HG03280 (cell line): ENCODE measurements at regions not wholly inside any gene's neighbourhood (a gene's known extent, or its start where the extent isn't known, plus 50 kb on each side); places are given as distances from the start of the nearest gene placed in this dataset.

ENCODE experiments used
- ATAC-seq: cut with Tn5 transposase; IDR thresholded peaks from one replicate; pipeline ENCODE4 v1.9.1; 2021; ENCODE audit warnings: mild to moderate bottlenecking, moderate library complexity; ENCODE audit not compliant: unreplicated experiment

DNA sequence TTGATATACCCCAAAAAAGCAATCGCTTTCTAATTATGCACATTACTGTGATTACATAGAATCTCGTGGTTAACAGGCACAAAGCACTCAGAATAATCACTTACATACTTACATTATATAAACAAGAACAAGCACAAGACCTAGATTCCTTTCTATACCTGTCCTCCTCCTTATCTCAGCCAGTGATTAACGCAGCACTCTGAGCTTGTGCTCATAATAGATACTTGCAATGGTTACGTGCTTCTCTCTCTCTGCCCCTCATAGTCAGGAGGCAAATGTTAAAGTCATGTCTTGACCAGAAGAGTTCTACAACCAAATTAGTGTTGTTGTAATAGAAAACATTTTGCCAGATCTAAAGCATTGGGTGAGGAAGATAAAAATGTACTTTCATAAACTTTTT lies 342.2 kb upstream of the PKDCC start:
- ATAC-seq = no peak

DNA sequence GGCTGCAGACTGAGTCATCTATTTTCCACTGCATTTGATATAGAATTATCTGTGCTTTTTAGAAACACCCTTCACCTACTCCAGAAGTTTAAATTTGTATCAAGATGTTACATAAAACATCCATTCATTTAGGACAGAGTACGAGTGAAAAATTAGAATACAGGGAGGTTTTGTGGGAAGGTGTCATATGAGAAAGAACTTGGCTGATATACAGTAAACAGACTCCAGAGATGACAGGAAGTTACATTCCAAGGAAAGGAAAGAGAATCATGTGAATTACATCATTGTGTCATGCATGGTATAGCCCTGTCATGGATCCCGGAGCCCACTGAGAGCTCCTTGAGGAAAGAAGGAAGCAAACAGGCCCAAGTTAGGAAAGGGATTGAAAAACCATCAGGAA lies 341.5 kb upstream of the PKDCC start:
- no peak for ATAC-seq

DNA sequence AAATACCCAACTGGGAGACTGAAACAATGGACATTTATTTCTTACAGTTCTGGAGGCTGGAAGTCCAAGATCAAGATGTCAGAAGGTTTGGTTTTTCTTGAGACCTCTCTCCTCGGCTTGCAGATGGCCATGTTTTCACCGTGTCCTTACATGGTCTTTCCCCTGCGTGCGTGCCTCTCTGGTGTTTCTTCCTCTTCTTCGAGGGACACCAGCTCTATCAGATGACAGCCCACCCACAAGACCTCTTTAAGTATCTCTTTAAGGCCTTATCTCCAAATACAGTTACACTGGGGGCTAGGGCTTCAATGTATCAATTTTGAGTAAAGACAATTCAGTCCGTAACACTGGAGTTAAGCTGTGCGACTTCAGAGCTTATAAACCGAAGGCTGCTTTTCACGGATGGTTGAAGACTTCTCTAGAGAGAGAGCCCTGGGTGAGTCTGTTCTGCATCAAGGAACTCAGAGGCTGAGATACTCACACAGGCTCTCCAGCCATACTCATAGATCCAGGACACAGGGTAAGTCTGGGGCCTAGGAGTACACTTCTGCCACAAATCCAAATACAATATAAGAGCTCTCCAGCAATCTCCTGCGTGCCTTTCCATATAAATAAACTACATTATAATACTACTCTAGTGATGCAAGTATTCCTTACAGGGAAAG lies 339.9 kb upstream of the PKDCC start:
- no peak for ATAC-seq

DNA sequence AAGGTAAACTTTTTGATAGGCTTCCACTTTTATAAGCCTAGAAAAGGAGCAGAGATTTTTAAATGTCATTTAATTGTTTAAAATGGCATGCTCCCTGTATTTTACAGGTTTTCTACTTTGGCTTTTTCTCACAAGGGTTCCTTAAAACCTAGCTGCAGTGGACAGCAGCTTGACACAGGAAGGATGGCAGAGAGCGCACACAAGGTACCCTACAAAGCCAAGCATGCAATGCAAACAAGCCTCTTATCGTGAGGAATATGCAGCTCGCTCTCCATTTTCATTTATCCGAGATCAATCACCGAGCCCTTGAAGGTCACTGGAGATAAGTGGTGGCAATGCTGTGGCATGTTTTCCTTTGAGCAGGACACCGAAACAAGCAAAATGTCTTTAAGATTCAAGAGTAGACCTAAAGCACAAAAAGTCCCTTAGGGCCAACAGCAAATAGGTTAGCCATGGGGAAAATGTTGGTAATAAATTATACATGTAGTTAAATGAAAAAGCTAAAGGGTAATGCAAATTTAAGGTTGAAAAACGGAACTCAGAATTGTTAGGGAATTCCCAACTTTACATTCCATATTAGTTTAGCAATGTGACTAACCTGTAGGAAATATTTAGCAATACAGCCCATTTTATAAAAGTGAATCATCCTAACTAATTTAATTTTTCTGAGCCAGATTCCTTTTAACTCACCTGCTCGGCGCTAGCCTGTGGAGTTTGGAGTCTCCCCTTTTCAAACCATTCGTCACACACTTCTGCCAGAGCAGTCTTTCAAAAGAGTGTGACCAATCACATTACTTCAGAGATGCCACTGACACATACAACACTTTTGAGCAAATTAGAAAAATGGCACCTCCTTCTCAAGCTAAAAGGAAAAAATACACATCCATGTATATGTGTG lies 337.9 kb upstream of the PKDCC start:
- no peak for ATAC-seq

DNA sequence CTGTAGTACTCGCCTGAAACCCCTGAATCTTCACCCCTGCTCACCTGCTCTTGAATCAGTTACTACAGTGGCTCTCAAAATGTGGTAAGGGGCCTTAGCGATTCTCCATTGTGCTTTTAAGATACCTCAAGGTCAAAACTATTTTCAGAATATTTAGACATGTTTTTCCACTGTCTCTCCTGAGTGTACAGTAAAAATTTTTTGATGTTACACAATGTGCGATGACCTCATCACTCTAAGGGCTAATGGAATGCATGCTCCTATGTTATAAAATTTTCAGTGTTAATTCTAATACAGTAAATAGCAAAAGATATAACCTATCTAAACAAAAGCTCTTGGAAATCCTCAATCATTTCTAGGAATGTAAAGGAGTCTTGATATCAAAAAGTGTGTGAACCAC lies 336.9 kb upstream of the PKDCC start:
- ATAC-seq = no peak

DNA sequence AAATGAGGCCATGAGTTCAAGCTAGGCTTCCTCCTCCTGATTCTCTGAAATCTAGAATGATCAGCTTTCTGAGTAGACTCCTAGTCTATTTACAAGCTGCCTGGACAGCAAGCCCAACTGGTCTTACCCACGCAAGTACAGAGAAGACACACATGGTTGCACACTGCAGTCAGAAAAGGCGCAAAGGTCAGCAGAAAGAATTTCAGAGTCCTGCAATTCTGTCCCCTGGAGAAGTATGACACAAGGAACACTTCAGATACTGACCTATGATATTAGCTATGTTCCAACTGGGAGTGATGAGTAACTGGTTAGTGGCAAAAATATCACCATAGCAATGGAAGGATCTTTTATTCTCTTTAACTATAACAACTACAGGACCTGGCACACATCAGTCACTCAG lies 336.1 kb upstream of the PKDCC start:
- no peak for ATAC-seq

DNA sequence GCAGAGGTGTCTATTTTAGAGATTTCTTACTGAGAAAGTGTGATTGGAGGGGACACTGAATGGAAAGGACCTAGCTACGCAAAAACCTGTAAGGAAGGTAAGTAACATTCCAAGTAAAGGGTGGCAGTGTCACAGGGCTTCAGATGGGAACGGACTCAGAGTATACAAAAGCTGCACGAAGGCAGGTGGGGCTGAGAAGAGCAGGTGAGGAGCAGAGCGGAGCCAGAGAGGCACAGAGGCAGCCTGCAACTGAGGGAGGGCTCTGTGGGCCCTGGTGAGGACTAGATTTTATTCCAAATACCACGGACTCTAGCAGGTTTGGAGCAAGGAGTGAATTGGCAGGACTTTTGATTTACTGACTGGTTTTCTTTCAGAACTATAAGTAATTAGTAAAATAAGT lies 331.3 kb upstream of the PKDCC start:
- ATAC-seq = no peak

DNA sequence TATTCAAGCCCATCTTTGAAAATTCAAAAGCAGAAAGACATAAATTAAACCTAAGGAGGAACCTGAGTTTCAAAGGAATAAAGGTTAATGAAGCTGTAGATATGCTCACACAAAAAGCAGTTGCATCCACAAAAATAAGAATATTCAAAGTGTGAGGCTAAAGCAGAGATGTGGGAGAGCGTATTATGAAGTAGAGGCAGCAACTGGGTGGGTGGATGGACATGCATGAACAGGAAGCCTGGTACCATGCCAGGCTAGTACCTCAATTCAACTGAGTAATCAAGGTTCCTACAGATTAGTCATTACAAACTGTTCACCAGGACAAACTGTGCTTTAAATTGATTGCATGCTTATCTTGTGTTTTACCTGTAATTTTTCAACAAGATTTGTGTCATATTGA lies 330.0 kb upstream of the PKDCC start:
- no peak for ATAC-seq

DNA sequence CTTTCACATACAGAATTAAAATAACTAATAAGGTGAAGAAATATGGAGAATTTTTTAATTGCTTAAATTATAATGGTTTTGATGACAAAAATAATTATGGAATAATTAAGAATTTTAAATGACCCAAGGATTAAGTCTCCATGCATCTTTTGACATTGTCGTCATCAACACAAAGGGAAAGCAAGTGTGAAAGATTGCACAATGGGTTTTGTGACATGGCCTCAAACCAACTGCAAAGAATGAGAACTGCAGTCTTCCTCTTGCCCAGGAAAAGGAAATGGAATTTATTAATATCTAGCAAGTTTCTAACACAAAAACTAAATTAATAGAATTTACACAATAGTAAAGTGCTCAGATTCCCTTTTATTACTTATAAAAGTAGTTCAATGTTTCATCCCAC lies 329.1 kb upstream of the PKDCC start:
- no peak for ATAC-seq

DNA sequence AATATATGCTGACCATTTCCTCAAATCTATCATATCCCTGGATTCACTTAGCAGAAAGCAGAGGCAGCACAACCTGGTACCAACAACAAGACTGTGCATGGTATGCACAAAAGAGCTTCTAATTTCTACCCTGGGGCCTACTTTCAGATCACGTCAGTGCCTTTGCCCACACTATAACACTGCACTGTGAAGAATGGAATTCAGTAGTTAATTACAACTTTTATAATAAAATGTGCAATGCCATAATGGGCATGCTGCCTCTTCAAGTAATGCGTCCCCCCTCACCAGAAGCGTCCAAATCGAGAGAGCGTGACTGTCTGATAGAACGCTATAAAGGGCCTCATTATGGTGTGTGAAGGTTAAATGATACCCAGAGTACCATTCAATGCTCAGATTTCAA lies 328.1 kb upstream of the PKDCC start:
- ATAC-seq = no peak

DNA sequence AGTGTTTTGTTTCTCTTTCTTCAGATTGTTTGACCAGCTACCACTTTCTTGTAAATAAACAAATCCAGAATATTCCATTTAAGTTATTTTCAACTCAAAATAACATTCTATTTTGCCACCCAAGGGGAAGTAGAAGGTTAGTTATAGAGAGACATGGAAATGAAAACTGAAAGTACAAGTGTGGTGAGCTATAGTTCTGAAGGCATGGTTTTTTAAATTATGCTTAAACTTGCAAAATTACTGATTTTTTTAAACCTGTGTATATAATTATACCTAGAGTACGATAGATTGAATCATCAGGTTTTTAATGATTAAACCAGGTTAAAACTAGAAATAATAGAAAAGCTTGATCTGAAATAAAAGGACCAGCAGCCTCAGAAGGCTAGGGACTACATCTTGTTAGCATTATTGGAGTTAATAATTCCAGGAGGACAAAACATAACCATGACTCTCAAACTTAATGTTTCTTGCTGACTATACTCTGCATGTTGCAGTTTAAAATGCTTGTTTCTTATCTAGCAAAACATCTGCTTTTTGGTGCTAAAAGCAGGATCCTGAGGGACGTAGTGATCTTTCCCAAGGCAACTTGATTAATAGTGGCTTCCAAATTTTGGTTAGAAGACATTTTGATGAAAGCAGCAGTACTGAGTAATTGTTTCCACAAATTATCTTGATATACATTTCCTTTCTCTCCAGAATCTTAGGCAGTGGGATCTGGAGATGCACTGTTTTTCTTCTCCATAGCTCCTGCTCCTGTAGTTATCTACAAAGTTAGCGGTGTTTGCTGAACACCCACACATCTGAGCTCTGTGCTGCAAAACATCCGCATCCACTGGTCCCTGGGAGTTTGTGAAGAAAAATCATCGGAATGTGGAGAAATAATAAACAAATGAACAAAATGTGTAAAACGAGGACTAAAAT lies 327.2 kb upstream of the PKDCC start:
- peak; percentile 41 for ATAC-seq

DNA sequence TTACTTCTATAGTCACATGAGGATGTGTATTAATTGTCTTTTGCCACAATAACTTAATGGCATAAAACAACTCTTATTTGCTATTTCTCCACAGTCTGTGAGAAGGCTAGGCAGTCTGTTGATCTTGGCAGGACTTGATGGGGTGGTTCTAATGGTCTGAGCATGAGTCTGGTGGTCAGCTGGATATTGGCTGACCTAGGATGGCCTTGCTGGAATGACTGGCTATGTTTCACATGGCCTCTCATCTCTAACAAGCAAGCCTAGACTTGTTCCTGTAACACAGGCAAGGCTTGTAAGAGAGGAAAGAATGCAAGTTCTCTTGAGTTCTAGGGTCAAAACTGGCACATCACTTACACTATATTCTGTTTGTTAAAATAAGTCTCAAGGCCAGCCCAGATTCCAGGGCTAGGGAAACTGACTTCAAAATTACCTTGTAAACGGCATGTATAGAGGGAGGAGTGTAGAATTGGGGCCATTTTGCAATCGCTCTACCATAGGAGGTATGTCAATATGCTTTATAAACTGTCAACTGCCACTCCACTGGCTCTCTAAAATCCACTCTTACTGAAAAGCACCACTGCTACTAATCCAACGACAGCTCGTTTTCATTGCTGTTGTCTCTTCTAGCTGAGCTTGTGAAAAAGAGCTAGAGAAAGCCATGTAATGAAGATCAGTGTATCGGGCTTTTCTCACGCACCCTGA lies 325.0 kb upstream of the PKDCC start:
- ATAC-seq = no peak

DNA sequence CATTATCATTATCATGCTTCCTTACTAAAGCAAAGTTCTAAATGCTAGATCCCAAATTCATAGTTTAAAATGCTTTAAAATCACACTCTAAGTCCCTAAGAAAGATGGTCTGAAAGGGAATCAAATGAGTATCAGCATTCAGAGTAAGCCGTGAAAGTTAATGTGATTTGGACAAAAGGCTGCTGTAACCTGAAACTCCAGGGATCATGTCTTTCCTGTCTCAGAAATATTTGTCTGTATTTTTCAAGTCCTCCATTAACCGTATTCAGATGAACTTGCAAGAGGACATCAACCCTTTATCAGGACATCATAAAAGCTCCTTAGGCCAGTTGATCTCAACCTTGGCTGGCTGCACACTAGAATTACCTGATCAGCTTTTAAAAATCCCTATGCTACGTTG lies 324.3 kb upstream of the PKDCC start:
- ATAC-seq = no peak

DNA sequence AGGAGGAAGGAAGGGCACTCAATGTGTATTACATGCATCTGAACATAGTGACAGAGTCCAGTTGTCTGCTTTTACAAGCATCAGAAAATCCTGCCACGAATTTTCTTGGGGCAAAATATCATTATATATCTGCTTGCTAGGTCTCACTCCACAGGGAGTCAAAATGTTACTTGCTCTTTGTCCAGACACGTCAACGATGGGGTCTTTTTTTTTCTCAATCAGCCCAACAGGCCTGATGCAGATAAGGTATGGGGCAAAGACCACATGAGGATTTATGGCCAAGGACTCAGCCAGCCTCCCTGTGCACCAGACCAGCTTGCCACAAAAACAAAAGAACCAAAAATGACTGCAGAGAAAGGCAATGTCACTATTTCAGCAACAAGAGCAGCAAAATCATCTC lies 323.4 kb upstream of the PKDCC start:
- no peak for ATAC-seq

DNA sequence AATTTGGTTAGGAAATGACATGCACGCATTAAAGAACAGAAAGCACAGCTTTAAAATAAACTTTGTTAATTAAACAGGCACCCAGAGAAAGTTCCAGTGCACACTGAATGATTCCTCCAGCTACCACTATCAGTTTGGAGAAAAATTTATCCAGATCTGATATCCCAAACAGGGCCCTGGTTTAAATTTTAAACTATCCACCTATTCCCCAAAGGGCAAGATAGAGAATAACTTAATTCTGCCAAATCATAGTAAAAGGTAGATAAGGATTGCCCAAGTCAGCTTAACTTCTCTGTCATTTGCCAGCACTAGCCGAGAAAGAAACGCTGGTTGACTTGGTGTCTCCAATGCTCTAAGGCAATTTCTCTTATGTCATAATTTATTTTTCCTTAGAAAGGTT lies 321.9 kb upstream of the PKDCC start:
- no peak for ATAC-seq

DNA sequence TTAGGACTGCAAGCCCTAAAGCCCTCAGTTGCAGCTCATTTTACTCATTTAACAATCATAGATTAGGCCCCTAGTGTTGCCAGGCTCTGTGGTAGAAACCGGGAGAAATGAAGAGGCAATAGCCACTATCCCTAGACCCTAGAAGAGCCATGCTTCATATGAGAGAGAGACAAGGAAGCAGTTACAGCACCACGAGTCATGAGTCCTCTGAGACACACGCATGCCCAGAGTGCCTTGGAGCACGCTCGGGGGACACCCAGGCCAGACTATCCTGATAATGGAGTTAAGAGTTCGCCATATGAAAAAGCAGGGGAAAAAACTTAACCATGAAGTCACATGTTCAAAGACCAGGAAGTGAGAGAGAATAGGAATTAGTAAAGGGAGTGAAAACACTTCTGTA lies 321.5 kb upstream of the PKDCC start:
- ATAC-seq = no peak

DNA sequence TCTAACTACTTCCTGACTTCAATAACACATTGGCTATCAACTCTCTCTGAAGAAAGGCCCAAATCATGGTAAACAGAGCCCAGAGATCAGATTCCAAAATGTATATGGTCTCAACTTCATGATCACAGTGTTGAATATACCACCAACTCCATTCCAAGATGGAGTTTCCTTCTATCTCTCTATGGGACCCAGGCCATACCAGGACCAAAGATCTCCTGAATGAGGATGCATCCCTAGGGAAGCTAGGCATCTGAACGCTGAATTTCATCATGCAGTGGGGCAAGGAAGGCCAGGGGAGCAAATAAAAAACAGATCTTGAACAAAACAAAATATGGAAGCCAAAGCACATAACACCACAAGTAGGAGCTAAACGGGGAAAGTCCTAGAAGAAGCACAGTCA lies 320.7 kb upstream of the PKDCC start:
- no peak for ATAC-seq

DNA sequence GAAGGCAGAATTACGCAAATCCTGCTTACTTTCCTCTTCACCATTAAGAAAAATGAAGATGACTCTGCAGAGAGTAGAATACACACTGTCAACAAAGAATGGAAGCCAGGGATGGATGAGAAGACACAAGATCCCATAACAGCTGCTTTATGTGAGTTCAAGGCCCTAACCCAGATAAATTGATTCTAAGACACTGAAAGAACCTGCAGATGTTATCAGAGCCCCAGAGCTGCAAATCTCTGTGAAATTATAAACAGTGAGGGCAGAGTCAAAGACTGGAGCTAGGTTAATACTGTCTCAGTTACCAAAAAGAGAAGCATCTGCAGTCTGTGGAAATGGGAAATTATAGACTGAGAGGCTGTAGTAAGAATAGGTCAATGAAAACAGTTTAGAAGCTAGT lies 320.1 kb upstream of the PKDCC start:
- ATAC-seq = no peak

DNA sequence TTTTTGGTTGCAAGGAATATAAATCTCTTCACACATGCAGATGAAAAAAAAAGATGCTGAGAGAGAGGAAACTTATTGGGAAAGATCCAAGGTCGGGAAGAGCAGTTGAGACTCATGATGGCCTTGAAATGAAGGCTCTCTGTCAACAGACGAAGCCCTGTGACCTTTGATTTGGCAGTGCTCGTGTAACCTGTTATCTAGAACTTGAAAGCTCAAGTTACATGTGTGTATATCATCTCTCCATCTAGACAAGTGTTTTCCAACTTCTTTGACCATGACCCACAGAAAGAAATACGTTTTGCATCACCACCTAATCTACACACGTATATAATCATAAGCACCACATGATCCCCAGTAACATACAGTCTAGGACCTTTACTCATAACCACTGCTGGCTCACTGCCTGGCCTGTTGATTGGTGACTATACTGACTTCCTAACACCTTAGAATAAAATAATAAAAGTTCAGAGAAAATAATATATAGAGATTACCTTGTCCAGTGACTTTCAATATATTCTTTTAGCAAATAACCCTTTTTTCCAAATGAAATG lies 319.0 kb upstream of the PKDCC start:
- no peak for ATAC-seq

DNA sequence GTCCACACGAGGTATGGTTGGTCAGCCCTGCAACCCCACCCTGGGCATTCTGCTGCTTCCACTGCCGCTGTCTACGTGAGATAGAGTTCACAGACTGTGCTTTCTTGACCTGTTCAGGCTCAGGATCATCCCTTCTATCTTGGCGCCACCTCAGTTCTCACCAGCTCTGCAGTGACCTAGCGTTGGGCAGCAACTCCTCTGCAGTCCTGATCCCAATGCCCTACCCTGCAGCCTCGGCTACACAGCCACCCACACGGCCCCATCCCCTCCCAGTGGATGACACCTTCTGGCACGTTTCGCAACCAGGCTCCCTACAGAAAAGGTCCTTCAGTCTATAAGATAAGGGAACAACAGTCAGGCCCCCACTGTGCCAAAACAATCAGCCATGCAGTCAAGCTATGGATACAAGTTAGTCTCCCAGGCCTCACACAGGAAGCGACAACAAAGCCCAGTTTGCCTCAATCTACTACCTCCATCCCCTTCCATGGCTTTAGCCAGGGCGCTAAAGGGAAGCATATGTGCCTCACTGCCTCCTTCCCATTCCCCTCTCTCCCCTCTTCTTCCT lies 317.9 kb upstream of the PKDCC start:
- ATAC-seq = no peak
